ENCODE measurements at regions not wholly inside any gene's neighbourhood (a gene's known extent, or its start where the extent isn't known, plus 50 kb on each side); places are given as distances from the start of the nearest gene placed in this dataset.

- TF ChIP-seq, protein P1, sequence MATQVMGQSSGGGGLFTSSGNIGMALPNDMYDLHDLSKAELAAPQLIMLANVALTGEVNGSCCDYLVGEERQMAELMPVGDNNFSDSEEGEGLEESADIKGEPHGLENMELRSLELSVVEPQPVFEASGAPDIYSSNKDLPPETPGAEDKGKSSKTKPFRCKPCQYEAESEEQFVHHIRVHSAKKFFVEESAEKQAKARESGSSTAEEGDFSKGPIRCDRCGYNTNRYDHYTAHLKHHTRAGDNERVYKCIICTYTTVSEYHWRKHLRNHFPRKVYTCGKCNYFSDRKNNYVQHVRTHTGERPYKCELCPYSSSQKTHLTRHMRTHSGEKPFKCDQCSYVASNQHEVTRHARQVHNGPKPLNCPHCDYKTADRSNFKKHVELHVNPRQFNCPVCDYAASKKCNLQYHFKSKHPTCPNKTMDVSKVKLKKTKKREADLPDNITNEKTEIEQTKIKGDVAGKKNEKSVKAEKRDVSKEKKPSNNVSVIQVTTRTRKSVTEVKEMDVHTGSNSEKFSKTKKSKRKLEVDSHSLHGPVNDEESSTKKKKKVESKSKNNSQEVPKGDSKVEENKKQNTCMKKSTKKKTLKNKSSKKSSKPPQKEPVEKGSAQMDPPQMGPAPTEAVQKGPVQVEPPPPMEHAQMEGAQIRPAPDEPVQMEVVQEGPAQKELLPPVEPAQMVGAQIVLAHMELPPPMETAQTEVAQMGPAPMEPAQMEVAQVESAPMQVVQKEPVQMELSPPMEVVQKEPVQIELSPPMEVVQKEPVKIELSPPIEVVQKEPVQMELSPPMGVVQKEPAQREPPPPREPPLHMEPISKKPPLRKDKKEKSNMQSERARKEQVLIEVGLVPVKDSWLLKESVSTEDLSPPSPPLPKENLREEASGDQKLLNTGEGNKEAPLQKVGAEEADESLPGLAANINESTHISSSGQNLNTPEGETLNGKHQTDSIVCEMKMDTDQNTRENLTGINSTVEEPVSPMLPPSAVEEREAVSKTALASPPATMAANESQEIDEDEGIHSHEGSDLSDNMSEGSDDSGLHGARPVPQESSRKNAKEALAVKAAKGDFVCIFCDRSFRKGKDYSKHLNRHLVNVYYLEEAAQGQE (IDR thresholded peaks at IDR 0.05; ENCODE audit: low read depth), result no peak
- TF ChIP-seq CREB1 (IDR thresholded peaks at IDR 0.05; ENCODE audit: low read depth) (no peak), CEBPB (IDR thresholded peaks at IDR 0.05) (no peak), EP300 (IDR thresholded peaks at IDR 0.05; ENCODE audit: borderline replicate concordance) (no peak), YY1 (IDR thresholded peaks at IDR 0.05; ENCODE audit: low read depth) (no peak), RAD21 (IDR thresholded peaks at IDR 0.05; ENCODE audit: low read depth) (no peak), TCF12 (IDR thresholded peaks at IDR 0.05; ENCODE audit: low read depth) (no peak), EGR1 (IDR thresholded peaks at IDR 0.05) (no peak), TEAD4 (IDR thresholded peaks at IDR 0.05) (no peak), TAF1 (IDR thresholded peaks at IDR 0.05; ENCODE audit: low read depth) (no peak), FOXM1 (IDR thresholded peaks at IDR 0.05; ENCODE audit: borderline replicate concordance, low read depth) (no peak), USF1 (IDR thresholded peaks at IDR 0.05) (no peak)
- TF ChIP-seq, protein P2, sequence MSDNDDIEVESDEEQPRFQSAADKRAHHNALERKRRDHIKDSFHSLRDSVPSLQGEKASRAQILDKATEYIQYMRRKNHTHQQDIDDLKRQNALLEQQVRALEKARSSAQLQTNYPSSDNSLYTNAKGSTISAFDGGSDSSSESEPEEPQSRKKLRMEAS (IDR thresholded peaks at IDR 0.05), result no peak
Observed at GRCh38 chr2:234741976-234742375, 209.8 kb upstream of the SH3BP4 start.
